ENCODE measurements at regions not wholly inside any gene's neighbourhood (a gene's known extent, or its start where the extent isn't known, plus 50 kb on each side); places are given as distances from the start of the nearest gene placed in this dataset.

DNA sequence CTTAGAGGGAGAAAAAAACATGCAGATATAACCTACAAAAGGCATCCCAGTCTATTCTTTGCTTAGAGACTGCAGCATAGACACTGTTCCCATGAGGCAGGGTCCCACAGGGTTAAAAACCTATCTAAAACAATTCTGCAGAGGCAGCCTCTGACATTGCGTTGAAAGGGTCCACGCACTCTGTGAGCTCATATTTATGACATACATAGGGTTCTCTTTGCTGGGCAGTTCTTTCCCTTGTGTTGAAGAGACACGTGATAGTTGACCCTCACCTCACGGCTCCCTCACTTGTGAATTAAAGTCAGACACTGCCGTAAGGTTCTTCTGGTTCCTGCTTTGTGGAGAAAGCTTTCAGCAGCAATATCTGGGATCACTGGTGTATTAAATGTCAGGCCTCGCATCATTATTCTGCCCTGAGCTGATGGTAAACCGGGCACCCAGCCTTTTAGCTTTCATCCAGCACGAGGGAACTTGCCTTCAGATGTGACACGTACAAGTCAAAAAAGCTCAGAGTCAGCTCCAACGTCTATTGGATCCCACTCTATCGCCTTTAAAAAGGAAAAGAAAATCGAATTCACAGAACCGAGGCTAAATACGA is 52.8 kb upstream of the HNRNPU start:
- H4K20me1 ChIP-seq (ENCODE audit: insufficient read depth, low read length, poor library complexity, severe bottlenecking), result no peaks in the 10 kb centered on the region
- H3K36me3 ChIP-seq (ENCODE audit: insufficient read depth, low read length), result no peaks in the 10 kb centered on the region
- H3K27me3 ChIP-seq (ENCODE audit: insufficient read depth, low read length, poor library complexity, severe bottlenecking), result no peaks in the 10 kb centered on the region
- H3K79me2 ChIP-seq (ENCODE audit: insufficient read depth, low read length), result no peaks in the 10 kb centered on the region
- peaks cover 4% of the 10 kb centered on the region for H3K4me1 ChIP-seq (ENCODE audit: insufficient read depth, low read length, poor library complexity, severe bottlenecking)
- H3K9ac ChIP-seq (ENCODE audit: low read depth, low read length, poor library complexity, severe bottlenecking), result no peak overlapping the region
- H2AFZ ChIP-seq (ENCODE audit: low read length), result no peak overlapping the region
- no peaks in the 10 kb centered on the region for H3K9me3 ChIP-seq (ENCODE audit: insufficient read depth, low read depth, low read length)
- no peaks in the 10 kb centered on the region for H3K9me2 ChIP-seq (replicated peaks; ENCODE audit: low read depth, low read length)
- no peak overlapping the region for H3K4me2 ChIP-seq (ENCODE audit: low read depth, low read length, poor library complexity, severe bottlenecking)
- H3F3A ChIP-seq (ENCODE audit: low read depth), result no peaks in the 10 kb centered on the region
- H3K4me3 ChIP-seq (ENCODE audit: low read length, poor library complexity, severe bottlenecking), result no peak overlapping the region
- no peak for TF ChIP-seq EZH2phosphoT487 (IDR thresholded peaks at IDR 0.05; ENCODE audit: borderline replicate concordance)
- TF ChIP-seq, protein P1, sequence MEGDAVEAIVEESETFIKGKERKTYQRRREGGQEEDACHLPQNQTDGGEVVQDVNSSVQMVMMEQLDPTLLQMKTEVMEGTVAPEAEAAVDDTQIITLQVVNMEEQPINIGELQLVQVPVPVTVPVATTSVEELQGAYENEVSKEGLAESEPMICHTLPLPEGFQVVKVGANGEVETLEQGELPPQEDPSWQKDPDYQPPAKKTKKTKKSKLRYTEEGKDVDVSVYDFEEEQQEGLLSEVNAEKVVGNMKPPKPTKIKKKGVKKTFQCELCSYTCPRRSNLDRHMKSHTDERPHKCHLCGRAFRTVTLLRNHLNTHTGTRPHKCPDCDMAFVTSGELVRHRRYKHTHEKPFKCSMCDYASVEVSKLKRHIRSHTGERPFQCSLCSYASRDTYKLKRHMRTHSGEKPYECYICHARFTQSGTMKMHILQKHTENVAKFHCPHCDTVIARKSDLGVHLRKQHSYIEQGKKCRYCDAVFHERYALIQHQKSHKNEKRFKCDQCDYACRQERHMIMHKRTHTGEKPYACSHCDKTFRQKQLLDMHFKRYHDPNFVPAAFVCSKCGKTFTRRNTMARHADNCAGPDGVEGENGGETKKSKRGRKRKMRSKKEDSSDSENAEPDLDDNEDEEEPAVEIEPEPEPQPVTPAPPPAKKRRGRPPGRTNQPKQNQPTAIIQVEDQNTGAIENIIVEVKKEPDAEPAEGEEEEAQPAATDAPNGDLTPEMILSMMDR (conservative IDR thresholded peaks at IDR 0.05; ENCODE audit: low read length), result no peak

DNA sequence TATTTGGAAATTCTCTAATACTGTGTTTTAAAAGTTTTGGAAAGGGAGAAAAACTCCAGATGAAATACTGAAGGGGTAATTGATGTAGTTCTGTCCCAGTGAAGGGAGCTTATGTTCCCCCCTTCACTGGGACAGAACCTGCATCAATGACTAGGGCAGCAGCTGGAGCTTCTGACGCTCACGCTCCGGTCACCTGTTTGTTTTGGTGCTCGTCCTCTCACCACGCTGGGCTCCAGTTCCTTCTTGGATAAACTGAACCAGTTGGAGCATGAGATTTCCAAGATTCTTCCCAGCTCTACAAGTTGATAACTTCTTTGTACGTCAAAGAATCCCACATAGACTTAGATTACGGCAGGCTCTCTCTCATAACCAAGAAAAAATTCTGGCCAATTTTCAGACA is 51.4 kb upstream of the HNRNPU start:
- TF ChIP-seq EZH2phosphoT487 (IDR thresholded peaks at IDR 0.05; ENCODE audit: borderline replicate concordance), result no peak
- TF ChIP-seq, protein P1 (conservative IDR thresholded peaks at IDR 0.05; ENCODE audit: low read length), result no peak
- H3K9ac ChIP-seq (ENCODE audit: low read depth, low read length, poor library complexity, severe bottlenecking), result no peak overlapping the region
- H3F3A ChIP-seq (ENCODE audit: low read depth), result no peaks in the 10 kb centered on the region
- H3K36me3 ChIP-seq (ENCODE audit: insufficient read depth, low read length), result no peaks in the 10 kb centered on the region
- no peaks in the 10 kb centered on the region for H3K9me3 ChIP-seq (ENCODE audit: insufficient read depth, low read depth, low read length)
- no peaks in the 10 kb centered on the region for H4K20me1 ChIP-seq (ENCODE audit: insufficient read depth, low read length, poor library complexity, severe bottlenecking)
- no peaks in the 10 kb centered on the region for H3K27me3 ChIP-seq (ENCODE audit: insufficient read depth, low read length, poor library complexity, severe bottlenecking)
- H2AFZ ChIP-seq (ENCODE audit: low read length), result no peak overlapping the region
- H3K9me2 ChIP-seq (replicated peaks; ENCODE audit: low read depth, low read length), result no peaks in the 10 kb centered on the region
- no peak overlapping the region for H3K4me3 ChIP-seq (ENCODE audit: low read length, poor library complexity, severe bottlenecking)
- no peak overlapping the region for H3K4me2 ChIP-seq (ENCODE audit: low read depth, low read length, poor library complexity, severe bottlenecking)
- no peaks in the 10 kb centered on the region for H3K79me2 ChIP-seq (ENCODE audit: insufficient read depth, low read length)
- H3K4me1 ChIP-seq (ENCODE audit: insufficient read depth, low read length, poor library complexity, severe bottlenecking), result peaks cover 4% of the 10 kb centered on the region

DNA sequence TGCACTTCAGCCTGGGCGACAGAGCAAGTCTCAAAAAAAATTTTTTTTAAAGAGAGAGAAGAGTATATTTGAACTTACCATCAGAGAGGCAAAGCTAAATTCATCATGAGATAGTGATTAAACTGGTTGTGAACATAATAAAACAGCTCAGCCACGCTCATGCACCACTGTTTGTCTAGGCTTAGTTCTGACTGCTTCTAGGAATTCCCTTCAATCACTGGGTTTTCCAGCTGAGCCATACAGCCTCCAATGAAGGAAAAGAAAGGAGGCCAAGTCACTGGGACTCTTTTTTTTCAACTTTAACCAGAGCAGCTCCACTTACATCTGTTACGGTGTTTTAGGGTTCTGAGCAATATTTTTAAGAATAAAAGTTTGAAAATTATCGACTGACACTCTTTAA is 50.4 kb upstream of the HNRNPU start:
- TF ChIP-seq EZH2phosphoT487 (IDR thresholded peaks at IDR 0.05; ENCODE audit: borderline replicate concordance), result no peak
- TF ChIP-seq, protein P1 (conservative IDR thresholded peaks at IDR 0.05; ENCODE audit: low read length), result no peak
- Histone ChIP-seq H3K4me1 (ENCODE audit: insufficient read depth, low read length, poor library complexity, severe bottlenecking) (peaks cover 4% of the 10 kb centered on the region), H3K4me3 (ENCODE audit: low read length, poor library complexity, severe bottlenecking) (no peak overlapping the region), H2AFZ (ENCODE audit: low read length) (no peak overlapping the region), H4K20me1 (ENCODE audit: insufficient read depth, low read length, poor library complexity, severe bottlenecking) (no peaks in the 10 kb centered on the region), H3K79me2 (ENCODE audit: insufficient read depth, low read length) (no peaks in the 10 kb centered on the region), H3K9me2 (replicated peaks; ENCODE audit: low read depth, low read length) (no peaks in the 10 kb centered on the region), H3K9ac (ENCODE audit: low read depth, low read length, poor library complexity, severe bottlenecking) (no peak overlapping the region), H3K27me3 (ENCODE audit: insufficient read depth, low read length, poor library complexity, severe bottlenecking) (no peaks in the 10 kb centered on the region), H3K9me3 (ENCODE audit: insufficient read depth, low read depth, low read length) (no peaks in the 10 kb centered on the region), H3F3A (ENCODE audit: low read depth) (no peaks in the 10 kb centered on the region), H3K4me2 (ENCODE audit: low read depth, low read length, poor library complexity, severe bottlenecking) (no peak overlapping the region), H3K36me3 (ENCODE audit: insufficient read depth, low read length) (no peaks in the 10 kb centered on the region)

All from Loucy (cell line).